Heart right ventricle (tissue), 16 donors: ENCODE measurements at regions not wholly inside any gene's neighbourhood (a gene's known extent, or its start where the extent isn't known, plus 50 kb on each side); places are given as distances from the start of the nearest gene placed in this dataset.

ENCODE experiments used
- ATAC-seq, 8 donors: fragments of 200-7000 bp; cut with Tn5 transposase; one replicate each; pipeline ENCODE4 v1.9.1; 2020; ENCODE audit warnings: mild to moderate bottlenecking in 8 of 8, moderate library complexity in 8 of 8, moderate number of reproducible peaks in 1 of 8
- DNase-seq, 2 donors: peaks; one replicate each; pipeline ENCODE4 v3.0.0-alpha.2; 2020
- H3K27ac ChIP-seq, 10 donors: fragments of 200-600 bp; sonication (generic) in 2 of 10; one replicate each; pipeline versions ENCODE4 v1.5.0 to v1.8.0; 2020 to 2022; ENCODE audit warnings: mild to moderate bottlenecking in 3 of 10
- H3K27me3 ChIP-seq, 7 donors: fragments of 200-600 bp; one replicate each; pipeline ENCODE4 v1.8.0; 2021 to 2022; ENCODE audit warnings: mild to moderate bottlenecking in 2 of 7
- H3K36me3 ChIP-seq, 9 donors: fragments of 200-600 bp; sonication (generic) in 1 of 9; one replicate each; pipeline versions ENCODE4 v1.5.0 to v1.8.0; 2020 to 2022; ENCODE audit warnings: mild to moderate bottlenecking in 2 of 9
- H3K4me1 ChIP-seq, 9 donors: fragments of 200-600 bp; sonication (generic) in 1 of 9; one replicate each; pipeline versions ENCODE4 v1.5.0 to v1.8.0; 2020 to 2022; ENCODE audit warnings: mild to moderate bottlenecking in 4 of 9
- H3K4me3 ChIP-seq, 10 donors: fragments of 200-600 bp; sonication (generic) in 2 of 10; one replicate each; pipeline versions ENCODE4 v1.5.0 to v1.8.0; 2020 to 2022; ENCODE audit warnings: mild to moderate bottlenecking in 7 of 10, moderate library complexity in 2 of 10
- H3K9me3 ChIP-seq, 11 donors: fragments of 200-600 bp in 10 of 11; sonication (generic) in 2 of 11; one replicate each; pipeline versions ENCODE4 v1.5.0 to v1.8.0; 2013 to 2022; ENCODE audit warnings: mild to moderate bottlenecking in 2 of 11, control low read depth in 1 of 11, moderate library complexity in 1 of 11
- CTCF ChIP-seq, 9 donors: fragments of 200-600 bp; sonication (generic) in 2 of 9; IDR thresholded peaks; one replicate each; pipeline versions ENCODE4 v1.5.0 to v1.8.0; 2021 to 2022; ENCODE audit warnings: antibody characterized with exemption in 9 of 9, mild to moderate bottlenecking in 5 of 9, moderate library complexity in 1 of 9
- WGBS, 2 donors: extraction: QIAGEN DNeasy Blood & Tissue Kit; methylation state at CpG; one replicate each; pipeline ENCODE4 v1.1.7; 2013; ENCODE audit warnings: inconsistent platforms in 1 of 2; 5-methylcytosine and 5-hydroxymethylcytosine counted together
- intact Hi-C, 10 donors: fragments of 100-400 bp; cut with DNase I; formaldehyde crosslinking; loops; one replicate each; pipeline versions ENCODE4 v1.11.1 to v1.14.2; 2022
- donor health status: Arrhythmogenic right ventricular cardiomyopathy.
- donor health status: ischemic (EF 13 %, LVEDD 7.1; RV severe dilation, severe dysfunction).
- donor health status: healthy with polysubstance abuse.
- donor health status: DM: no; HTN: yes; CAD: no.
- donor health status: DM: no; HTN: no; CAD: no.
- donor health status: ischemic (EF 25% LVEDD 6.9; RV normal size, moderate dysfunction).
- donor health status: ischemic (EF 25% LVEDD 5.7; RV mildly dilated, moderate dysfunction).
- donor health status: healthy.
- donor health status: DM: yes; HTN: yes; CAD: no.
- donor health status: Ischemic cardiomyopathy.
- donor health status: ischemic (EF 35%, LVEDD 5.7; RV mildly dilated, moderate dysfunction).
- donor health status: nonischemic (EF 11% LVEDD 7.7; RV severe dilation, severe dysfunction).
- donor health status: DM: yes; HTN: yes; CAD: no.
- donor health status: PGD.
- donor health status: ischemic (EF 29% LVEDD 5.4; RV normal size, mild dysfunction).
- donor health status: nonischemic (EF 23%, LVEDD 6.1; RV moderate dilation, normal function).

- intact Hi-C loops, result no loop called here
- H3K27ac ChIP-seq, result peak overlapping the region in 1 of 10 donors; percentile 89
- peaks cover 0 to 84% (median 4%) of the 10 kb centered on the region in 9 donors for H3K4me1 ChIP-seq
- 72 to 84% methylated on average over 5 of the region's 5 CpGs for WGBS, 2 donors
- H3K36me3 ChIP-seq, result no peaks in the 10 kb centered on the region
- DNase-seq (no peak), ATAC-seq (no peak)
- no peak overlapping the region for H3K4me3 ChIP-seq
- H3K27me3 ChIP-seq, result no peaks in the 10 kb centered on the region
- no peaks in the 10 kb centered on the region for H3K9me3 ChIP-seq
- no peak for TF ChIP-seq CTCF (IDR thresholded peaks at IDR 0.05)
Observed at GRCh38 chr1:229027158-229027557, 243.8 kb upstream of the RAB4A start.

GRCh38 chr1:229027622-229028182 is 243.2 kb upstream of the RAB4A start:
- no peaks in the 10 kb centered on the region for H3K27me3 ChIP-seq
- peaks cover 0 to 86% (median 10%) of the 10 kb centered on the region in 9 donors for H3K4me1 ChIP-seq
- no peaks in the 10 kb centered on the region for H3K9me3 ChIP-seq
- intact Hi-C loops, result no loop called here
- WGBS, 2 donors, result 39 to 42% methylated on average over 8 of the region's 8 CpGs
- peak in 1 of 8 donors; percentile 41 for ATAC-seq
- no peak for TF ChIP-seq CTCF (IDR thresholded peaks at IDR 0.05)
- H3K27ac ChIP-seq, result peak overlapping the region in 1 of 10 donors; percentile 89
- peak overlapping the region in 1 of 10 donors; percentile 32 for H3K4me3 ChIP-seq
- DNase-seq, result no peak
- no peaks in the 10 kb centered on the region for H3K36me3 ChIP-seq

- intact Hi-C loops, result no loop called here
- H3K27ac ChIP-seq, result peak overlapping the region in 1 of 10 donors; percentile 65
- WGBS, 2 donors, result 78 to 86% methylated on average over 11 of the region's 11 CpGs
- DNase-seq (no peak), ATAC-seq (no peak)
- peaks cover 0 to 85% (median 10%) of the 10 kb centered on the region in 9 donors for H3K4me1 ChIP-seq
- H3K27me3 ChIP-seq, result no peaks in the 10 kb centered on the region
- no peaks in the 10 kb centered on the region for H3K9me3 ChIP-seq
- no peaks in the 10 kb centered on the region for H3K36me3 ChIP-seq
- no peak for TF ChIP-seq CTCF (IDR thresholded peaks at IDR 0.05)
- no peak overlapping the region for H3K4me3 ChIP-seq
Observed at GRCh38 chr1:229028544-229028943, 242.4 kb upstream of the RAB4A start.

GRCh38 chr1:229028987-229029878 is 241.7 kb upstream of the RAB4A start:
- WGBS, 2 donors, result 90% methylated on average over 10 of the region's 10 CpGs
- Histone ChIP-seq H3K27me3 (no peaks in the 10 kb centered on the region), H3K4me3 (no peak overlapping the region), H3K9me3 (no peaks in the 10 kb centered on the region), H3K36me3 (no peaks in the 10 kb centered on the region), H3K4me1 (peaks cover 0 to 78% (median 10%) of the 10 kb centered on the region in 9 donors), H3K27ac (no peak overlapping the region)
- ATAC-seq (peak in 2 of 8 donors; percentile 39 to 58), DNase-seq (no peak)
- TF ChIP-seq CTCF (IDR thresholded peaks at IDR 0.05), result no peak
- intact Hi-C loops, result no loop called here
